WTC11 (cell line): ENCODE measurements at regions not wholly inside any gene's neighbourhood (a gene's known extent, or its start where the extent isn't known, plus 50 kb on each side); places are given as distances from the start of the nearest gene placed in this dataset.

Experiments
- ATAC-seq: fragments of 200-7000 bp; cut with Tn5 transposase; 2 replicates; pipeline ENCODE4 v1.10.0; 2021; ENCODE audit warnings: mild to moderate bottlenecking, moderate library complexity
- CTCF ChIA-PET: fragments of 300-600 bp; sonication (Branson Sonifier 250); formaldehyde crosslinking; loops from one replicate; lab custom pipeline; 2021; ENCODE audit warnings: antibody characterized with exemption; lab: Charles Lee
- POLR2A ChIA-PET: fragments of 350-600 bp; sonication (Branson Sonifier 250); formaldehyde crosslinking; loops from one replicate; lab custom pipeline; 2021; ENCODE audit warnings: antibody characterized with exemption; lab: Charles Lee
- DNase-seq: peaks from one replicate; pipeline ENCODE4 v3.0.0; 2021; ENCODE audit warnings: low spot score
- H3K27ac Mint-ChIP-seq: 2 replicates; pipeline ENCODE4 v1.8.0; 2021; ENCODE audit warnings: mixed read lengths
- H3K27me3 Mint-ChIP-seq: 2 replicates; pipeline ENCODE4 v1.8.0; 2021; ENCODE audit warnings: low read depth, mild to moderate bottlenecking, moderate library complexity, mixed read lengths
- H3K36me3 Mint-ChIP-seq: 2 replicates; pipeline ENCODE4 v1.8.0; 2021; ENCODE audit warnings: mixed read lengths
- H3K4me1 Mint-ChIP-seq: 2 replicates; pipeline ENCODE4 v1.8.0; 2022; ENCODE audit warnings: mixed read lengths
- H3K4me3 Mint-ChIP-seq: 2 replicates; pipeline ENCODE4 v1.8.0; 2021; ENCODE audit warnings: mild to moderate bottlenecking, moderate library complexity, mixed read lengths
- H3K9me3 Mint-ChIP-seq: 2 replicates; pipeline ENCODE4 v1.8.0; 2021; ENCODE audit warnings: mixed read lengths
- AR ChIP-seq: fragments of 250-450 bp; sonication (Bioruptor Pico); IDR thresholded peaks from 2 replicates; pipeline ENCODE4 v1.9.0; 2021; ENCODE audit warnings: mild to moderate bottlenecking
- CREM ChIP-seq: sonication (generic); formaldehyde crosslinking; IDR thresholded peaks from 2 replicates; pipeline ENCODE4 v1.8.1; 2022; ENCODE audit warnings: mild to moderate bottlenecking, missing genetic modification reagents, moderate library complexity
- E2F4 ChIP-seq: sonication (generic); formaldehyde crosslinking; IDR thresholded peaks from 2 replicates; pipeline ENCODE4 v1.8.1; 2022; ENCODE audit warnings: low read depth, mild to moderate bottlenecking, moderate library complexity, missing genetic modification reagents, borderline replicate concordance
- FOXJ3 ChIP-seq: sonication (generic); formaldehyde crosslinking; IDR thresholded peaks from 2 replicates; pipeline ENCODE4 v1.9.0; 2021; ENCODE audit warnings: missing genetic modification reagents, mild to moderate bottlenecking, borderline replicate concordance
- FOXK1 ChIP-seq: sonication (generic); formaldehyde crosslinking; IDR thresholded peaks from 2 replicates; pipeline ENCODE4 v1.8.0; 2022; ENCODE audit warnings: mild to moderate bottlenecking, moderate library complexity, missing genetic modification reagents
- FOXP1 ChIP-seq: sonication (generic); formaldehyde crosslinking; IDR thresholded peaks from 2 replicates; pipeline ENCODE4 v1.8.0; 2022; ENCODE audit warnings: missing genetic modification reagents, mild to moderate bottlenecking, moderate library complexity, borderline replicate concordance
- GTF2I ChIP-seq: fragments of 250-450 bp; sonication (Bioruptor Pico); conservative IDR thresholded peaks from 2 replicates; pipeline ENCODE4 v1.4.0; 2021; ENCODE audit warnings: mild to moderate bottlenecking
- IRF2 ChIP-seq: sonication (generic); formaldehyde crosslinking; IDR thresholded peaks from 2 replicates; pipeline ENCODE4 v1.8.0; 2022; ENCODE audit warnings: low read depth, missing genetic modification reagents, borderline replicate concordance
- JUN ChIP-seq: sonication (generic); formaldehyde crosslinking; IDR thresholded peaks from 2 replicates; pipeline ENCODE4 v1.8.0; 2023; ENCODE audit warnings: mild to moderate bottlenecking, missing genetic modification reagents
- MXD4 ChIP-seq: fragments of 250-450 bp; sonication (Bioruptor Pico); IDR thresholded peaks from 2 replicates; pipeline ENCODE4 v1.8.0; 2021; ENCODE audit warnings: mild to moderate bottlenecking, moderate library complexity, borderline replicate concordance
- NFYB ChIP-seq: sonication (generic); formaldehyde crosslinking; conservative IDR thresholded peaks from 2 replicates; pipeline ENCODE4 v1.8.0; 2022; ENCODE audit warnings: low read depth, missing genetic modification reagents
- NR1H2 ChIP-seq: sonication (generic); formaldehyde crosslinking; IDR thresholded peaks from 2 replicates; pipeline ENCODE4 v1.9.0; 2021; ENCODE audit warnings: mild to moderate bottlenecking, moderate library complexity, missing genetic modification reagents
- OVOL2 ChIP-seq: fragments of 250-450 bp; sonication (Bioruptor Pico); IDR thresholded peaks from 2 replicates; pipeline ENCODE4 v1.9.0; 2021; ENCODE audit warnings: mild to moderate bottlenecking, borderline replicate concordance
- PRRX2 ChIP-seq: fragments of 250-450 bp; sonication (Bioruptor Pico); IDR thresholded peaks from 2 replicates; pipeline ENCODE4 v1.8.0; 2021; ENCODE audit warnings: mild to moderate bottlenecking
- TCF7 ChIP-seq: sonication (generic); formaldehyde crosslinking; IDR thresholded peaks from 2 replicates; pipeline ENCODE4 v1.8.0; 2022; ENCODE audit warnings: mild to moderate bottlenecking, low read depth, missing genetic modification reagents, moderate library complexity
- ZNF263 ChIP-seq: sonication (generic); formaldehyde crosslinking; IDR thresholded peaks from 2 replicates; pipeline ENCODE4 v1.8.1; 2022; ENCODE audit warnings: low read depth, mild to moderate bottlenecking, moderate library complexity, missing genetic modification reagents
- ZNF423 ChIP-seq: fragments of 250-450 bp; sonication (Bioruptor Pico); IDR thresholded peaks from 2 replicates; pipeline ENCODE4 v2.1.2; 2022; ENCODE audit warnings: mild to moderate bottlenecking, moderate library complexity
- TF ChIP-seq, protein P1 (sequence below): fragments of 250-450 bp; sonication (Bioruptor Pico); IDR thresholded peaks from 2 replicates; pipeline ENCODE4 v2.1.2; 2022; ENCODE audit warnings: mild to moderate bottlenecking, moderate library complexity

- TF ChIP-seq AR (CRISPR knock-in tag): no peak
- no peak for TF ChIP-seq JUN (CRISPR knock-in tag)
- no peak for TF ChIP-seq MXD4 (CRISPR knock-in tag)
- no peak for TF ChIP-seq CREM
- TF ChIP-seq FOXP1 (CRISPR knock-in tag): no peak
- TF ChIP-seq, protein P1, sequence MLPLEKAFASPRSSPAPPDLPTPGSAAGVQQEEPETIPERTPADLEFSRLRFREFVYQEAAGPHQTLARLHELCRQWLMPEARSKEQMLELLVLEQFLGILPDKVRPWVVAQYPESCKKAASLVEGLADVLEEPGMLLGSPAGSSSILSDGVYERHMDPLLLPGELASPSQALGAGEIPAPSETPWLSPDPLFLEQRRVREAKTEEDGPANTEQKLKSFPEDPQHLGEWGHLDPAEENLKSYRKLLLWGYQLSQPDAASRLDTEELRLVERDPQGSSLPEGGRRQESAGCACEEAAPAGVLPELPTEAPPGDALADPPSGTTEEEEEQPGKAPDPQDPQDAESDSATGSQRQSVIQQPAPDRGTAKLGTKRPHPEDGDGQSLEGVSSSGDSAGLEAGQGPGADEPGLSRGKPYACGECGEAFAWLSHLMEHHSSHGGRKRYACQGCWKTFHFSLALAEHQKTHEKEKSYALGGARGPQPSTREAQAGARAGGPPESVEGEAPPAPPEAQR (CRISPR knock-in tag): no peak
Observed at GRCh38 chr5:172559004-172559932, 81.8 kb upstream of the NEURL1B start (continued).

GRCh38 chr5:172558076-172558976 lies 82.7 kb upstream of the NEURL1B start:
- POLR2A ChIA-PET: no interaction called here
- Mint-ChIP-seq H3K27me3 (no peaks in the 10 kb centered on the region; the same call in 1 of the 2 replicates), H3K4me1 (peaks cover 6% of the 10 kb centered on the region), H3K36me3 (no peaks in the 10 kb centered on the region), H3K4me3 (no peak overlapping the region)
- DNase-seq (no peak), ATAC-seq (no peak)
- CTCF ChIA-PET: interaction anchor here (1.0 to 1.6 kb wide), 3 partner anchors 10 to 156 kb away, joined by 3 read pairs; no protein-coding TSS in a partner anchor
- TF ChIP-seq NR1H2 (CRISPR knock-in tag) (no peak), FOXK1 (CRISPR knock-in tag) (no peak), ZNF423 (no peak)
- TF ChIP-seq, all 79 proteins: peak for 0
- Mint-ChIP-seq H3K27ac (no peak overlapping the region), H3K9me3 (no peaks in the 10 kb centered on the region)

- CTCF ChIA-PET: interaction anchor here (0.6 to 1.6 kb wide), 4 partner anchors 8 to 382 kb away, joined by 3 read pairs; no protein-coding TSS in a partner anchor
- peak; percentile 75 for ATAC-seq
- H3K27me3 Mint-ChIP-seq: no peaks in the 10 kb centered on the region; the same call in 1 of the 2 replicates
- H3K36me3 Mint-ChIP-seq: no peaks in the 10 kb centered on the region
- H3K4me3 Mint-ChIP-seq: no peak overlapping the region
- no peaks in the 10 kb centered on the region for H3K9me3 Mint-ChIP-seq
- no peak overlapping the region for H3K27ac Mint-ChIP-seq
- H3K4me1 Mint-ChIP-seq: peaks cover 6% of the 10 kb centered on the region
- DNase-seq: no peak
- POLR2A ChIA-PET: no interaction called here
- no peak for TF ChIP-seq PRRX2 (CRISPR knock-in tag)
- TF ChIP-seq NFYB (CRISPR knock-in tag): no peak
- TF ChIP-seq JUN (CRISPR knock-in tag): no peak
- no peak for TF ChIP-seq IRF2 (CRISPR knock-in tag)
- TF ChIP-seq GTF2I: no peak
- TF ChIP-seq, protein P1 (CRISPR knock-in tag): no peak
- no peak for TF ChIP-seq TCF7
- no peak for TF ChIP-seq OVOL2 (CRISPR knock-in tag)
- TF ChIP-seq ZNF263: no peak
- TF ChIP-seq AR (CRISPR knock-in tag): no peak
- TF ChIP-seq FOXJ3 (CRISPR knock-in tag): no peak
- no peak for TF ChIP-seq E2F4 (CRISPR knock-in tag)
Observed at GRCh38 chr5:172556971-172557461, 84.0 kb upstream of the NEURL1B start.
